ENCODE measurements at regions not wholly inside any gene's neighbourhood (a gene's known extent, or its start where the extent isn't known, plus 50 kb on each side); places are given as distances from the start of the nearest gene placed in this dataset.

DNA sequence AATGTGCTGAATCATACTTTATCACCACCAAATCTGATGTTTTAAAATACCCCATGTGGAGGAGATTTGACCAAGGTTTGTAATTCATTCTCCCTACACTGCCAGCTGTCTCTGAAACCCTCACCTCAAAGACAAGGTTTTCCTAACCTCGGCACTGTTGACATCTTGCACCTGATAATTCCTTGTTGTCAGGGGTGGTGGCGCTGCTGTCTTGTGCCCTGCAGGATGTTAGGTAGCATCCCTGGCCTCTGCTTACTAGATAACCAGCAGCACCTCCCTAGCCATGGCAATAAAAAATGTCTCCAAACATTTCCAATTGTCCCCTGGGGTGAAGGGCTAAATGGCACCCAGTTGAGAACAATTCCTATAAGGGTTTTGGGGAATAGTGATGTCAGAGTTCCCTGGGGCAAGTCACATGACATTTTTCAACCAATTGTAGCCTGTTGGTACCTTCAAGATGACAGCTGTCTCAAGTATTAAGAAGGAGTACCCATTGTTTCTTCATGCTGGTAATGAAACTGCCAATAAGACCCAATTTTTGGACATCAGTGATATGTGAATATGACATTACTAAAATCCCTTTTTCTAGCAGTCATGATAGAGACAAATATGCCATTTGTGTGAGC lies 160.6 kb upstream of the PLCXD3 start:
- H3K4me1 Mint-ChIP-seq: no peaks in the 10 kb centered on the region
- no peak overlapping the region for H3K4me3 Mint-ChIP-seq
- TF ChIP-seq, protein P1, sequence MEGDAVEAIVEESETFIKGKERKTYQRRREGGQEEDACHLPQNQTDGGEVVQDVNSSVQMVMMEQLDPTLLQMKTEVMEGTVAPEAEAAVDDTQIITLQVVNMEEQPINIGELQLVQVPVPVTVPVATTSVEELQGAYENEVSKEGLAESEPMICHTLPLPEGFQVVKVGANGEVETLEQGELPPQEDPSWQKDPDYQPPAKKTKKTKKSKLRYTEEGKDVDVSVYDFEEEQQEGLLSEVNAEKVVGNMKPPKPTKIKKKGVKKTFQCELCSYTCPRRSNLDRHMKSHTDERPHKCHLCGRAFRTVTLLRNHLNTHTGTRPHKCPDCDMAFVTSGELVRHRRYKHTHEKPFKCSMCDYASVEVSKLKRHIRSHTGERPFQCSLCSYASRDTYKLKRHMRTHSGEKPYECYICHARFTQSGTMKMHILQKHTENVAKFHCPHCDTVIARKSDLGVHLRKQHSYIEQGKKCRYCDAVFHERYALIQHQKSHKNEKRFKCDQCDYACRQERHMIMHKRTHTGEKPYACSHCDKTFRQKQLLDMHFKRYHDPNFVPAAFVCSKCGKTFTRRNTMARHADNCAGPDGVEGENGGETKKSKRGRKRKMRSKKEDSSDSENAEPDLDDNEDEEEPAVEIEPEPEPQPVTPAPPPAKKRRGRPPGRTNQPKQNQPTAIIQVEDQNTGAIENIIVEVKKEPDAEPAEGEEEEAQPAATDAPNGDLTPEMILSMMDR (IDR thresholded peaks at IDR 0.05): no peak

DNA sequence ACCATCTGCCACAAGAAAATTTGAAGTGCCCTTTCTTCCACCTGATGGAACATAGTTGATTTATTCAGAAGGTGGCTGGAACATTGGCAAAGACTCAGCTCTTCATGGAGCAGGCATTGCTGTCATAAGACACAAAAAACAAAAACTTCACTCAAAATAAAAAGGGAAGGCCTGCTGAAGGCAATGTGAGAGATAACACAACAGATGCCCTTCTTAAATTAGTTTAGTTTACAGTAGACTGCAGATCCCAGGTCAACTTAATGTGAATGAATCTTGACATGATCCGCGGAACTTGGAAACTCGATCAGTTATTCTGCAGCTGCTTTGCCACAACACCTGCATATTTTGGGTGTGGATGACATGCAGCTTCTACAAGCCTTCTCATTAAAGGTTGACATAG lies 159.8 kb upstream of the PLCXD3 start:
- H3K9me3 Mint-ChIP-seq: peaks cover 4% of the 10 kb centered on the region
- H3K36me3 Mint-ChIP-seq (ENCODE audit: low read depth): no peaks in the 10 kb centered on the region
- TF ChIP-seq, protein P1 (IDR thresholded peaks at IDR 0.05): no peak

More for the DNA sequence above, 160.6 kb upstream of the PLCXD3 start:
- no peaks in the 10 kb centered on the region for H3K27me3 Mint-ChIP-seq (ENCODE audit: low read depth, poor library complexity)
- H3K36me3 Mint-ChIP-seq (ENCODE audit: low read depth): no peaks in the 10 kb centered on the region
- DNase-seq: no peak
- H3K9me3 Mint-ChIP-seq: peaks cover 4% of the 10 kb centered on the region
- H3K27ac Mint-ChIP-seq: no peak overlapping the region

GRCh38 chr5:41661254-41661653 lies 150.9 kb upstream of the PLCXD3 start:
- Mint-ChIP-seq H3K9me3 (no peaks in the 10 kb centered on the region), H3K27me3 (ENCODE audit: low read depth, poor library complexity) (no peaks in the 10 kb centered on the region), H3K27ac (no peak overlapping the region), H3K4me1 (no peaks in the 10 kb centered on the region), H3K36me3 (ENCODE audit: low read depth) (no peaks in the 10 kb centered on the region), H3K4me3 (no peak overlapping the region)
- no peak for DNase-seq
- TF ChIP-seq, protein P1 (IDR thresholded peaks at IDR 0.05): no peak

More for the DNA sequence above, 159.8 kb upstream of the PLCXD3 start:
- H3K4me1 Mint-ChIP-seq: no peaks in the 10 kb centered on the region
- no peak overlapping the region for H3K27ac Mint-ChIP-seq
- DNase-seq: no peak
- H3K27me3 Mint-ChIP-seq (ENCODE audit: low read depth, poor library complexity): no peaks in the 10 kb centered on the region
- H3K4me3 Mint-ChIP-seq: no peak overlapping the region

DNA sequence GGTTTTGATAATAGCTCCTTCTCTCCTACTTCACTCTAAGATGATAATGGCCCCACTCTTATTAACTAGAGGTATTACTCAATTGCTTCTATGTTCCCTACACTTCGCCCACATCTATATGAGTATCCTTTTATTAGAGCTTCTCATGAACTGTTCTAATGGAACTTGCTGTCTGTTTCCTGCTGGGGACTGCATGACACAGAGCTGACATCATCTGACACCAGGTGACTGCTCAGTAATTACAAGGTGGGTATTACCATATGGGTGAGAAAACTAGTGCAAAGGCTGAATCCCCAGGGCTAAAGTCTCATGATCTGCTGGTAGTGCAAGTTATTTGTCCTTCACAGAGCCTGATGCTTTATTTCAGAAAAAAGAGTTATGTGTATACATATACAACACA lies 146.2 kb upstream of the PLCXD3 start:
- Mint-ChIP-seq H3K27me3 (ENCODE audit: low read depth, poor library complexity) (no peaks in the 10 kb centered on the region), H3K9me3 (peaks cover 12% of the 10 kb centered on the region), H3K27ac (no peak overlapping the region), H3K4me3 (no peak overlapping the region), H3K4me1 (no peaks in the 10 kb centered on the region), H3K36me3 (ENCODE audit: low read depth) (no peaks in the 10 kb centered on the region)
- DNase-seq: no peak
- TF ChIP-seq, protein P1 (IDR thresholded peaks at IDR 0.05): no peak

DNA sequence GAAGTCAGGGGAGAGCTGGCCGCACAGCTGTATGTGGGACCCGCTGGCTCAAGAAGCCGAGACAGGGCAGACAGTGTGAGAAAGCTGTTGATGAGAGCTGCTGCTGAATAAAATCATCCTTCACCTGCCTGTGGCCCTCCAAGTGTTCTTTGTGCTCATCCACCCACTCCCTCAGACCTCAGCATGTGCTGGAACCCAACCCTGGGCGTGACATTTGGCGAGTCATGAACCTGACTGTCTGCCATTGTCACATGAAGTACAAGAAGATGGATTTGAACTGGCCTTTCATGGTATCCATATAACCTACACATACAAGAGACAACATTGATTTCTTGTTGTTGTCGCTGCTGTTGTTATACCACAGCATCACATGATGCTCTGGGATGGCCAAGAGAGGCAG lies 139.7 kb upstream of the PLCXD3 start:
- Mint-ChIP-seq H3K4me1 (no peaks in the 10 kb centered on the region), H3K27ac (no peak overlapping the region)

More for the DNA sequence above, 139.7 kb upstream of the PLCXD3 start:
- Mint-ChIP-seq H3K9me3 (peaks cover 12% of the 10 kb centered on the region), H3K4me3 (no peak overlapping the region), H3K27me3 (ENCODE audit: low read depth, poor library complexity) (no peaks in the 10 kb centered on the region), H3K36me3 (ENCODE audit: low read depth) (no peaks in the 10 kb centered on the region)
- TF ChIP-seq, protein P1 (IDR thresholded peaks at IDR 0.05): no peak
- DNase-seq: no peak

Measured in nephron progenitor cell (in vitro differentiated cells).